ENCODE measurements at regions not wholly inside any gene's neighbourhood (a gene's known extent, or its start where the extent isn't known, plus 50 kb on each side); places are given as distances from the start of the nearest gene placed in this dataset.
A peak's percentile ranks its signal among the peaks of the same experiment; 100 is the strongest.

DNA sequence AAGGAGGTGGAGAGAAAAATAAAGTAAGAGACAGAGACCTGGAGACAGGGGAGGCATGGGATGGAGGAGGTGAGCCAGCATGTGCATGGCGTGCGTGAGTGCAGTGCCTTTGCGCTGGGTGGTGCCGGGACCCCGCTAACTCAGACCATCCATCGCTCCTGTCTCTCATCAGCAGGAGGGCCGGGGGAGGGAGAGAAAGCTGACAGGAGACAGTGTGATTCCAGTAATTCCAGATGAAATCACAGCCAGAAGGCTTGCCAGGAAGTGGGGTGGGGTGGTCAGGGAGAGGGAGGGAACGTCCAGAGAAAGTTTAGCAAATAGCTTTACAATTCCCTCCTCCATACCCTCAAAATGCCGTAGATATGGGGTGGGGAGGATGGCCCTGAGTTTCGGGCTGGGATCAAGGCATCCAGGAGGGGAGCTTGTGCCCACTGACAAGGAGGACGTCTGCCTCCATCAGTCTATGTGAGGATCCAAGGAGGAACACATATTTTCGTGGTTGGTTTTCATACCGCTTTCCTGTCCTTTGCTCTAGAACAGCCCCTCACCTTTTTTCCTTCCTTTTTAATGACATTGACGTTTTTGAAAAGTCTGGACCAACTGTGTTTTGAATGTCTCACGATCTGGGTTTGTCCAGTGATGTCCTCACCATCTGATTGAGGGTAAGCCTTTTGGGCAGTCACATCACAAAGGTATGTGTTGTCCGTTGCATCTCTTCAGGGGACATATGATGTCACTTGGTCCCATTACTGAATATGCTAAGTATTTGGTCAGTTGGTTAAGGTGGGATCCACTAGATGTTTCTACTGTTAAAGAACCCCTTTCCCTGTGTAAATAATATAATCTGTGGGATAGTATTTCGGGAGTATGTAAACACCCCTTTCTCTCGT lies 567.3 kb downstream of the MIAT start:
- peaks cover 20% of the 10 kb centered on the region for H3K4me1 ChIP-seq (ENCODE audit: control insufficient read depth, insufficient read depth, low read depth, low read length)
- H3K4me2 ChIP-seq (ENCODE audit: low read length, poor library complexity, severe bottlenecking): peak overlapping the region; percentile 13
- WGBS: 58% methylated on average over 14 of the region's 18 CpGs
- peak overlapping the region; percentile 71 for H2BK15ac ChIP-seq (ENCODE audit: low read depth, poor library complexity, severe bottlenecking)
- no peak overlapping the region for H3K23ac ChIP-seq (ENCODE audit: low read length in 2 of 2)
- peak overlapping the region; percentile 49 to 92 for H3K18ac ChIP-seq (ENCODE audit: low read depth in 1 of 2, low read length in 2 of 2)
- H3K9me3 ChIP-seq (ENCODE audit: control insufficient read depth, low read length): peaks cover 22% of the 10 kb centered on the region
- peak overlapping the region; percentile 71 to 98 for H2BK12ac ChIP-seq (ENCODE audit: low read length in 2 of 2)
- peak overlapping the region; percentile 89 for H3K27ac ChIP-seq (ENCODE audit: low read length, poor library complexity, severe bottlenecking)
- DNase-seq: peak; percentile 90
- H4K8ac ChIP-seq (ENCODE audit: low read length): no peak overlapping the region
- peak overlapping the region; percentile 8 for H2AK5ac ChIP-seq (ENCODE audit: low read length, severe bottlenecking)
- no peaks in the 10 kb centered on the region for H3K36me3 ChIP-seq (ENCODE audit: control insufficient read depth in 1 of 2, insufficient read depth in 2 of 2, low read depth in 1 of 2, low read length in 2 of 2)
- no peak overlapping the region for H3K9ac ChIP-seq (ENCODE audit: low read length)
- no peak overlapping the region for H3K14ac ChIP-seq (ENCODE audit: low read length in 2 of 2)
- no peaks in the 10 kb centered on the region for H3K79me1 ChIP-seq (replicated peaks; ENCODE audit: low read length, poor library complexity, severe bottlenecking)
- H4K91ac ChIP-seq (ENCODE audit: low read length): peak overlapping the region; percentile 76
- H3K4ac ChIP-seq (ENCODE audit: low read depth in 1 of 2, low read length in 2 of 2): peak overlapping the region in 1 of 2 experiments; percentile 8
- no peak overlapping the region for H2AFZ ChIP-seq (ENCODE audit: low read depth, low read length)
- H2BK5ac ChIP-seq (ENCODE audit: low read depth, low read length, poor library complexity, severe bottlenecking): peak overlapping the region; percentile 85
- peak overlapping the region; percentile 93 for H2BK120ac ChIP-seq (ENCODE audit: low read depth, low read length)
- H3K4me3 ChIP-seq (ENCODE audit: insufficient read depth in 1 of 2, low read depth in 1 of 2, low read length in 2 of 2): no peak overlapping the region
- peaks cover 0 to 16% of the 10 kb centered on the region in 2 experiments for H3K27me3 ChIP-seq (ENCODE audit: control insufficient read depth in 1 of 2, insufficient read depth in 1 of 2, low read length in 2 of 2)

DNA sequence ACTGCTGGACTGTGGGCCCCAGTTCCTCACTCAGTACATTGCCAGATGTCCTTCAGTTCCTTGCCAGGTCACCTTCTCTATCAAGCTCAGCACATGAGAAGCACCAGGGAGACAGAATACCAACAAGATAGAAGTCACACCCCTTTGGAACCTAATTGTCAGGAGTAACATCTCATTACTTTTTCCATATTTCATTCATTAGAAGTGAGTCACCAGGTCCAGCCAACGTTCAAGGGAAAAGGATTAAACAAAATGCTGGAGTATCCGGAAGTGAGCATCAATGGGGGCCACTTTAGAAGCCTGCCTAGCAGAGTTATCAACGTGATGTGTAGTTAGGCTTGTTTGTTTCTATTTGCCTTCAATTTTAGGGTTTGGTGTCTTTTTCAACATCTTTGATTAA lies 569.3 kb downstream of the MIAT start:
- Histone ChIP-seq H3K4me2 (ENCODE audit: low read length, poor library complexity, severe bottlenecking) (no peak overlapping the region), H3K27ac (ENCODE audit: low read length, poor library complexity, severe bottlenecking) (no peak overlapping the region), H3K18ac (ENCODE audit: low read depth in 1 of 2, low read length in 2 of 2) (peak overlapping the region in 1 of 2 experiments; percentile 49), H3K4ac (ENCODE audit: low read depth in 1 of 2, low read length in 2 of 2) (peak overlapping the region; percentile 76 to 88), H3K4me3 (ENCODE audit: insufficient read depth in 1 of 2, low read depth in 1 of 2, low read length in 2 of 2) (no peak overlapping the region), H3K4me1 (ENCODE audit: control insufficient read depth, insufficient read depth, low read depth, low read length) (peaks cover 12% of the 10 kb centered on the region), H3K79me1 (replicated peaks; ENCODE audit: low read length, poor library complexity, severe bottlenecking) (no peaks in the 10 kb centered on the region), H4K91ac (ENCODE audit: low read length) (peak overlapping the region; percentile 65), H2AFZ (ENCODE audit: low read depth, low read length) (no peak overlapping the region), H2BK120ac (ENCODE audit: low read depth, low read length) (peak overlapping the region; percentile 55), H2BK5ac (ENCODE audit: low read depth, low read length, poor library complexity, severe bottlenecking) (no peak overlapping the region), H3K14ac (ENCODE audit: low read length in 2 of 2) (peak overlapping the region in 1 of 2 experiments; percentile 37), H2BK12ac (ENCODE audit: low read length in 2 of 2) (peak overlapping the region; percentile 72 to 82), H2AK5ac (ENCODE audit: low read length, severe bottlenecking) (peak overlapping the region; percentile 99), H3K9ac (ENCODE audit: low read length) (no peak overlapping the region), H2BK15ac (ENCODE audit: low read depth, poor library complexity, severe bottlenecking) (peak overlapping the region; percentile 34), H3K36me3 (ENCODE audit: control insufficient read depth in 1 of 2, insufficient read depth in 2 of 2, low read depth in 1 of 2, low read length in 2 of 2) (no peaks in the 10 kb centered on the region), H3K27me3 (ENCODE audit: control insufficient read depth in 1 of 2, insufficient read depth in 1 of 2, low read length in 2 of 2) (peaks cover 0 to 32% of the 10 kb centered on the region in 2 experiments), H3K9me3 (ENCODE audit: control insufficient read depth, low read length) (peaks cover 32% of the 10 kb centered on the region), H3K23ac (ENCODE audit: low read length in 2 of 2) (no peak overlapping the region), H4K8ac (ENCODE audit: low read length) (peak overlapping the region; percentile 88)
- WGBS: 7% methylated on average over 2 of the region's 3 CpGs
- peak; percentile 63 for DNase-seq

DNA sequence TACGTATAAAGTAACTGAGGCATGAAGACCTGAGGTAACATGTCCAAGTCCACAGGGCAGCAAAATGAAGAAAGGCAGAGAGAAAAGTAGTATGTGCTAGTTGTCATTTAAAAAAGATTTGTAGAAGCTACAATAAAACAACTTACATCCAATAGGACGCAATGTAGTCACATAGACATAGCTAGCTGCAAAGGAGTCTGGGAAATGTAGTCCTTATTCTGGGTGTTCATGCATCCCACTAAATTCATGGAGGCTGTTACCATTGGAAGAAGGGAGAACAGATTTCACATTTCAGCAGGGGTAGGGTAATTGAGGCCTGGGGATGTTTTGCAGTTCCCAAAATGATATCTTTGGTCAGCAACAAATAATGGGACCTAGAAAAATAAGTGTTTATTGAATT lies 571.4 kb downstream of the MIAT start:
- Histone ChIP-seq H3K4ac (ENCODE audit: low read depth in 1 of 2, low read length in 2 of 2) (no peak overlapping the region), H2BK15ac (ENCODE audit: low read depth, poor library complexity, severe bottlenecking) (no peak overlapping the region), H3K9ac (ENCODE audit: low read length) (no peak overlapping the region), H3K4me3 (ENCODE audit: insufficient read depth in 1 of 2, low read depth in 1 of 2, low read length in 2 of 2) (no peak overlapping the region), H4K91ac (ENCODE audit: low read length) (no peak overlapping the region), H3K18ac (ENCODE audit: low read depth in 1 of 2, low read length in 2 of 2) (no peak overlapping the region), H2BK12ac (ENCODE audit: low read length in 2 of 2) (no peak overlapping the region), H2BK5ac (ENCODE audit: low read depth, low read length, poor library complexity, severe bottlenecking) (no peak overlapping the region), H2AK5ac (ENCODE audit: low read length, severe bottlenecking) (no peak overlapping the region), H2BK120ac (ENCODE audit: low read depth, low read length) (no peak overlapping the region), H3K4me2 (ENCODE audit: low read length, poor library complexity, severe bottlenecking) (no peak overlapping the region), H3K79me1 (replicated peaks; ENCODE audit: low read length, poor library complexity, severe bottlenecking) (no peaks in the 10 kb centered on the region), H3K9me3 (ENCODE audit: control insufficient read depth, low read length) (peaks cover 14% of the 10 kb centered on the region), H2AFZ (ENCODE audit: low read depth, low read length) (no peak overlapping the region), H3K27me3 (ENCODE audit: control insufficient read depth in 1 of 2, insufficient read depth in 1 of 2, low read length in 2 of 2) (peaks cover 0 to 49% of the 10 kb centered on the region in 2 experiments), H3K14ac (ENCODE audit: low read length in 2 of 2) (no peak overlapping the region), H3K36me3 (ENCODE audit: control insufficient read depth in 1 of 2, insufficient read depth in 2 of 2, low read depth in 1 of 2, low read length in 2 of 2) (no peaks in the 10 kb centered on the region), H3K27ac (ENCODE audit: low read length, poor library complexity, severe bottlenecking) (no peak overlapping the region), H4K8ac (ENCODE audit: low read length) (no peak overlapping the region), H3K23ac (ENCODE audit: low read length in 2 of 2) (no peak overlapping the region), H3K4me1 (ENCODE audit: control insufficient read depth, insufficient read depth, low read depth, low read length) (peaks cover 11% of the 10 kb centered on the region)
- no peak for DNase-seq
- 97% methylated on average over 2 of the region's 2 CpGs for WGBS

DNA sequence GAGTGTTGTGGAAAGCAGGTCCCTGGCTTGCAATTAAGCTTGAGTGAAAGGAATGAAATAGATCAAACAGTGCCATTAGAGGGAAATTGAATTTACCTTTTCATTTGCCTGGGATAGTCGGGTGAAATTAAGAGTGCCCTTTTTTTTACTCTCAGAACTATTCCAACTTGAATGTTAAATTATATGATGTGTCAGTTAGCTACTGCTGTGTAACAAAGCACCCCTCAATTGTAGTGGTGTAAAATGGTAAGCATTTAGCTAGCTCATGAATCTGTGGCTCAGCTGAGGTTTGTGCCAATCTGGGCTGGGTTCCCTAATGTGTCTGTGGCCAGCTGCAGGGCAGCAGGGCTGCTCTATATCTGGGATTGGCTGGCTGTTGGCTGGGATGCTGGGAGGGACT lies 571.4 kb downstream of the MN1 start:
- no peak overlapping the region for H2AK5ac ChIP-seq (ENCODE audit: low read length, severe bottlenecking)
- H3K27me3 ChIP-seq (ENCODE audit: control insufficient read depth in 1 of 2, insufficient read depth in 1 of 2, low read length in 2 of 2): peaks cover 0 to 42% of the 10 kb centered on the region in 2 experiments
- no peak overlapping the region for H3K4me3 ChIP-seq (ENCODE audit: insufficient read depth in 1 of 2, low read depth in 1 of 2, low read length in 2 of 2)
- H4K8ac ChIP-seq (ENCODE audit: low read length): no peak overlapping the region
- no peak overlapping the region for H2AFZ ChIP-seq (ENCODE audit: low read depth, low read length)
- DNase-seq: no peak
- H3K4me2 ChIP-seq (ENCODE audit: low read length, poor library complexity, severe bottlenecking): no peak overlapping the region
- no peak overlapping the region for H2BK120ac ChIP-seq (ENCODE audit: low read depth, low read length)
- H3K27ac ChIP-seq (ENCODE audit: low read length, poor library complexity, severe bottlenecking): no peak overlapping the region
- no peak overlapping the region for H2BK15ac ChIP-seq (ENCODE audit: low read depth, poor library complexity, severe bottlenecking)
- H3K9ac ChIP-seq (ENCODE audit: low read length): no peak overlapping the region
- no peak overlapping the region for H3K18ac ChIP-seq (ENCODE audit: low read depth in 1 of 2, low read length in 2 of 2)
- H3K9me3 ChIP-seq (ENCODE audit: control insufficient read depth, low read length): peaks cover 14% of the 10 kb centered on the region
- no peaks in the 10 kb centered on the region for H3K79me1 ChIP-seq (replicated peaks; ENCODE audit: low read length, poor library complexity, severe bottlenecking)
- H3K14ac ChIP-seq (ENCODE audit: low read length in 2 of 2): no peak overlapping the region
- no peak overlapping the region for H4K91ac ChIP-seq (ENCODE audit: low read length)
- no peak overlapping the region for H2BK12ac ChIP-seq (ENCODE audit: low read length in 2 of 2)
- H3K4me1 ChIP-seq (ENCODE audit: control insufficient read depth, insufficient read depth, low read depth, low read length): peaks cover 4% of the 10 kb centered on the region
- H3K4ac ChIP-seq (ENCODE audit: low read depth in 1 of 2, low read length in 2 of 2): no peak overlapping the region
- H2BK5ac ChIP-seq (ENCODE audit: low read depth, low read length, poor library complexity, severe bottlenecking): no peak overlapping the region
- H3K23ac ChIP-seq (ENCODE audit: low read length in 2 of 2): no peak overlapping the region
- no CpG with 5 or more reads among the region's 1 CpG for WGBS
- no peaks in the 10 kb centered on the region for H3K36me3 ChIP-seq (ENCODE audit: control insufficient read depth in 1 of 2, insufficient read depth in 2 of 2, low read depth in 1 of 2, low read length in 2 of 2)
